HG03439 (cell line): ENCODE measurements at regions not wholly inside any gene's neighbourhood (a gene's known extent, or its start where the extent isn't known, plus 50 kb on each side); places are given as distances from the start of the nearest gene placed in this dataset.

Experiments used
- ATAC-seq: cut with Tn5 transposase; IDR thresholded peaks from one replicate; pipeline ENCODE4 v1.9.1; 2021; ENCODE audit warnings: mild to moderate bottlenecking, moderate library complexity; ENCODE audit not compliant: unreplicated experiment

DNA sequence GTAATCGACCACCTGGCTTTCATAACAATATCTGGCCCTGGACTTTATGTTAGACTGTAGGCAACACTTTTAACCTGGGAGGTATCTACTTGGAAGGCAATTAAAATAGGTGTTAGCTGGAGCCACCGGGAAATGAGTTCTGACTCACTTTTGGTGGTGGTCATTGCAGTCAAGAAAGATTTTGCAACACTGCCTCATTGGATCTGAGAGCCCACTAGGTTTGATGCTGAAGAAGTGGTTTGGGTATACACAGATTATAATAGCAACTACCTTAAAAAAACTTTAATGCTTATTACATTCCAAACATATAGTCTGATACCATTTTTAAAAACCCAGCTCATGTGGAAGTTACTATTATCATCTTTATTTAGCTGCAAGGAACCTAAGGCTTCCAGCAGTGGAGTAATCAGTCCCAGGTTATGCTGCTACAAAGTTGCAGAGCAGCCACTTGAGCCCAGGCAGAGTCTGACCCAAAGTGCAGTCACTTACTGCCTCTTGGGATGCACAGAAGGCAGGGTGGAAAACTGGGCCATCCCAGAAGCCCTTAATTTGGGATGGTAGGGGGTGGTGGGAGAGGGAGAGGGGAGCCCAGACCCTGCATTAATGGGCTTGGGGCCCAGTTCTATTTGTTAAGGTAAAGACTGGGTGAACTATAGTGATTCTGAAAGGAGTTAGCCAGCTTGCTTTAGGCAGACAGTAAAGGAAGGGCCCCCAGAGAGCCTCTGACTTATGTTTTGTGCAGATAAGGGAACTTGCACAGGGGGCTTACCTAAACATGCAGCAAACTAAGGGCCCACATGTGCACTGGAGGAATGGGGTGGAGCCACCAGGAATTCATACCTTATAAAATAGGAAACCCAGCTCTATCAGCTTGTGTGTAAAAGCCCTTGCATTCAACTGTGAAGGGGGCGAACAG, 149.4 kb downstream of the SNX19 start:
- no peak for ATAC-seq

DNA sequence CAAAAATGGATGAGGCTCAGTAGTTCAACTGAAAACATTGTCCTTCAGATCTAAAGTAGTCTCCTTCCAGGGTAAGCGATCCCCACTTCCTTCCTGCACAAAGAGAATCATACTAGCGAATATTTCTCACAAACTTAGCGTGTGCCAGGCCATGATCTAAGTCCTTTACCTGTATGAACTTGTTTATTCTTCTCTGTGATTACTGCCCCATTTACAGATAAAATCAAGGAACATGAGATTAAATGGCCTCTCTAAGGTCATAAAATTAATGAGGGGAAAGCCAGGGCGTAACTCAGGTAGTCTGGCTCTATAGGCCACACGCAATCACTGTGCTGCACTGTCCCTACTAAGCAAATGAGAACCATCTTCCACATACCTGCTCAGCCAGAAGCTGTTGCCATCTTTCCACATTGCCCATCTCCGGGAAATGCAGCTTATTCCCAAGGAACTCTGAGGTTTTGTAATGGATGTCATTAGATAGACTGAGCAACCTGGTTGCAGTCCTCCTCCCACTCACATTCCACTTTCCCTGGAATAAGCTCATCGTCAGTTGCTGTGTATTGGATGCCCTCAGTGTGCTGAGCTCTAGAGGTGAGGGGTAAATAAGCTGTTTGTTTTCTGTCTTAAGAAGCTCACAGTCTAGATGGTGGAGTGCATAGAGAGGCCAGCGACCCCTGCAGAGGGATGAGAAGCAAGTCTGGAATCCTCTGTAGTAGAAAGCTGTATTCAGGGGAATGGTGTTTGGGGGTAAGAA, 146.3 kb downstream of the SNX19 start:
- no peak for ATAC-seq

DNA sequence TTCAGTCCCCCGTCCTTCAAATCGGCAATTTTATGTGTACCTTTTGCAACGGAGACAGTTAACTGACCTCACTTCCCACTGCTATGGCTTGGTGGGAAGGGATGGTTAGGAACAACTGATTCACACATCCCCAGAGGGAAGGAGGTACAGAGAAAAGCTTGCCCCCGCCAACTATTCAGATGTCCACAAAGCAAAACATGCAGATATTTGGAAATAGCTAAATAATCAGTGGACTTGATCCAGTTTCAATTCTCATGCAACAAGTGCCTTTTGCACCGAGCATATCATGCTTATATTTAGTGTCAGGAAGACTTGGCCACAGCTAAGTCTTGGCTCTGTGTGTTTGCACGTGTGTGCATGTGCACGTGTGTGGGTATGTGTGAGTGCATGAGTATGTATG, 144.6 kb downstream of the SNX19 start:
- no peak for ATAC-seq

DNA sequence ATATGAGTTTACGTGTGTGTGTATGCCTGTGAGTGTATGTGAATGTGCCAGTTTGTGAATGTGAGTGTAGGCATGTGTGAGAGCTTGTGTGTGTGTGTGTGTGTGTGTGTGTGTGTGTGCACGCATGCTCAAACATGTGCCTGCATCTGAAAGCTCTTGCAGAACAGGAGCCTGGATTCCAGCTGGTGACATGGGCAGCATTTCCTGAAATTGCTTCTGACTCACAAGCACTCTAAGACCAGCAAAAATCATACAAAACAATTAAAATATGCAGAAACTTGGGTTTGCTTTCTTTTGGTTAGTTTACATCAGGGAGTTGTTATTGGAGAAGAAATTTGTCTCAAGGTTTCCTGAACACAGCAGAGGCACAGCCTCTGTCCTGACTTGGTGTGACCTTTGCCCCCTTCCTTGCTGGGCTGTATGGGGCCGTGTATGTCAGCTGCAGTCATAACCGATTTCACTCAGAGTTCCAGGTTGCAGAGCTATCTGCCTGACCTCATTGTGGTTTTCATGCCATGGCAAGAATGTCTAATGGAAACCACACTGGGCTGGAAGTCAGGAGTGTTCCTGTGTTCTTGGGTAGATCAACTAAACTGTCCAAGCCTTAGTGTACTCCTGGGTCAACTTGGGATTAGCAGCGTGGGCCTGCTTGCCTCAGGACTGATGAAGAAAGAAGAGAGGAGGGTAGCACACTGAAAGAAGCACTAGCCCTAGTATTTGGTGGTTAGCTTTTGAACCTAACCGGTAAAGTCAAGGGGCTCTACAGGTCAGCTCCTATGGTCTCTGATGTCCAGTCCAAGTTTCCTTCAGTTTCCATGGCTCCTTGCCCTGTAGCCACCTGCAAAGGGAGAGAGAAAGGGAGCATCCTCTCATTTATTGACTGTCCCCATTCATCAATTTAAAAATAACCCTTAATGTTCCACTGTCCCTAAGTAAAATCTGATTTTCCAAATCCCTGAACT, 143.7 kb downstream of the SNX19 start:
- no peak for ATAC-seq

DNA sequence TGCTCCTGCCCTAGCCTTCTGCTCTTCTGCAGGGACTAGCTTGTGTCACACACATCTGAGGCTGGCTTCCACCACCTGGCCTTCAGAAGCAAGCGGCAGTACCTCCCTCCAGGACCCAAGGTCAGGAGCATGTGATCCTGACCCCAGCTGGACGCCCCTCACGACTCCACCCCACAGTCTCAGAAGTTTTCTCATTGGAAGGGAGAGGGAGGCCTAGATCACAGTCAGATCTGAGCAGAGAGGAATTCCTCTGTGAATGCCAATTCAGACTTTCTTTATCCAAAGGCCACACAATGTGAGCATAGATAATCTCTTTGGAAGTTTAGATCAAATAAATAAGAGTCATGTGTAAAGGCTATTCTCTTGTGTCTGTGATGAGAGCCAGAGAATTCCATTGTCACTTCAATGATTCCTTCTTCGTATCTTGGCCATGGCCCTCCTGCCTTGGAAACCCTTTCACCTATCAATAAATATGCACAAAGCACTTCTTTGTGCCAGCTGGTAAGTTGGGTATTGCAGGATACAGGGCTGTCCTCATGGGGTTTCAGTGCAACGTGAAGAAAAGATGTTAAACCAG, 142.9 kb downstream of the SNX19 start:
- no peak for ATAC-seq

DNA sequence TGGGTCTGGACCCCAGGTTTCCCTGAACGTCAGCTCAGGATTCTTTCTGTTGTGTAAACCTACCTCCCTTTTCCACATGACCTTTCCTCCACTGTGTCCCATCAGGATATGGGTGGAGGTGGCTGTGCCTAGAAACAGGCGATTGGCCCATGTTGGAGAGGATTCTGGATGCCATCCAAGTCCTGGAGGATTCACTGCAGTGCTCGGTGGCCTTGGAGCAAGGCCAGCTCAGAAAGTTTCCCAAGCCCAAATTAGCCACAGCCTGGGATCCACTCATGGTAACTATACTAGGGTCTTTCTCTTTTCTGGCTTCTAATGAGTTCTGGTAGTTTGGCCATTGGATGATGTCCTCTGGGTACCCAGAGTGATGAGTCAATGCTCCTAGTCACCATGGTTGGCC, 141.6 kb downstream of the SNX19 start:
- ATAC-seq, result no peak

DNA sequence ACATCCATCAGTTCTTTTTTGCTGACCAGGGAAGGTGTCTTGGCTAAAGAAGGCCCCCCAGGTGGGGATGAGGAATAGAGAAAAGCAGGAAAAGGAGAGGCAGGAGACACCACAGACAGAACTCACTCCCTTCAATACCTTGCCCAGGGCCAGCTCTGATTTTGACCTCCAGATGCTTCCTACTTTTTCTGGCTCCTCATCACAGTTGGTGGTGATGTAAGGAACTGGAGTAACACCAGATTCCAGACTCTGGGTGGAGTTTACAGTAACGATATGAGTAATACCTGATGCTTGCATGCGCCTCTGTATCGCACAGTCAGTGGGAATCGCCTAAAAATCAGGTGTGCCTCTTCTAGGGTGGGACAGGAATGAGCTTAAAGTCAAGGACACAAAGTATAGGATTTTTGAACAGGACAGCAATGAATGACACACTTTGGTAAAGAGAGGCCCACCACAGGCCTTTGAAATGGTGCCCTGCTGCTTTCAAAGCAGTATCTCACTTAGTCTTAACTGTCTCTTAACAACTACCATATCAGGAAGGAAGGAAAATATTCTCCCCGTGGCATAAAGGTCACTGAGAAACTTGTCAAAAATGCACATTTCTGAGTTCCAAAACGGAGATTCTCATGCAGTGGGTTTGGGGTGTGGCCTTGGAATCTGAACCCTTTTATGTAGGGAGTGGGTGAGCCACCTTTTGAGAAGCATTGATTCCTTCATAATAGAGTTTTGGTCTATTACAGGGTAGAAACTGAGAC, 140.8 kb downstream of the SNX19 start:
- no peak for ATAC-seq

DNA sequence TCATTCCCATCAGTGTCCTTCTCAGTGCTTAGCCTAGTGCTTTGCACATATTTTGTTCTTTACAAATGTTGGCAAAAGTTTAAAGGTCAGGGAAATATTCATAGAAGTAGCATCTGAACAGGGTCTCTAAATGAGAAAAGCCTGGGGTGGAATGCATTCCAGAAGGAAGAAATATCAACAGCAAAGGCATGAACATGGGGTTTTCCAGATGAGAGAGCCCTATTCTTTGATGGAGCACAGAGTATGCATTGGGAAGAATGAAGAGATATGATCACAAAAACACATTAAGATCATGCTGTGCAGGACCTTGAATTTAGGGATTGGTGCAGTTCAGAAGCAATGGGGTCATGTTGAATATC, 140.2 kb downstream of the SNX19 start:
- ATAC-seq, result no peak

DNA sequence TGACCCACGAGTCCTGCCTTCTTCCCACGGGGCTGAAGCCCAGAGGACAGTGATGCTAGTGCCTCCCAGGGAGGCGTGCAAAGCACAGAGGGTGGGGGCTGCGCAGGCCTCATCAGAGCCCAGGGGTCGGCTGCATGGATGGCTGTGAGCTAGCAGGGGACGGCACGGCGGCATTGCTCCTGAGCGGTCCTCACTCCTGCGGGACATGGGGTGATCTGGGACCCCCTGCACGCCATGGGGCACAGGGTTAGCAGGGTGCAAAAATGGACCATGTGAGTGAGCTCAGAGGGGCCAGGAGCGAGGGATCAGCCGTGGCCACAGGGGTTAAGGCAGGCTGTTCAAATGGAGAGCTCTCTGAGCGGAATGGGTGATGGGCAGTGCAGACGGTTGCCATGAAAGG, 138.3 kb downstream of the SNX19 start:
- no peak for ATAC-seq

DNA sequence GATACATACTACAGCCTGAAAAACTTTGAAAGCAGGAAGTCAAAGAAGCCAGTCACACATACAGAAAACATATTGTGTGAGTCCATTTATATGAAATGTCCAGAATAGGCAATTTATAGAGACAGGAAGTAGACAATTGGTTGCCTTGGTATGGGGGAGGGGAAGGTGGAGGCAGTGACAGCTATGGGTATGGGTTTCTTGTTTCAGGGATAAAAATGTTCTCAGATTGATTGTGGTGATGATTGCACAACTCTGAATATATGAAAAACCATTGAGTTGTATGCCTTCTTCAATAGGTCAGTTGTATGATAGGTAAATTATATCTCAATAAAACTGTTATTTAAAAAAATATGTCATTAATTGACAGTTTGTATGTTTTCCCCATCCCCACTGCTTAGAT, 137.6 kb downstream of the SNX19 start:
- ATAC-seq, result no peak

DNA sequence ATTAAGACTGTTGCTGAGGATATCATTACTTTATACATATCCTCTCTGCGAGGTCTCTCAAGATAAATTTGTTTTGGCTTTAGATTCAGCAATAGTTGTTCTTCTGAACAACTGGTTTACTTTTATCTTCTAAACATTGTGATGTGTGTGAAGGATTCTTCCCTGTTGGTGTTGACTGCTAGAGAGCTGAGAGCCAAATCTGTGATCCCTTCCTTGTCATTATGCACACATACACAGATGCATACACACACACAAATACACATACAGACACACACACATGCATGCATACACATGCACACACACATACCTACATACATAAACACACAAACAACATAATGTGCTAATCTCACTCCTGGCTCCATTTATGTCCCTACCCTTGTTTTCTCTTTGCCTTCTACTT, 137.0 kb downstream of the SNX19 start:
- ATAC-seq, result no peak

DNA sequence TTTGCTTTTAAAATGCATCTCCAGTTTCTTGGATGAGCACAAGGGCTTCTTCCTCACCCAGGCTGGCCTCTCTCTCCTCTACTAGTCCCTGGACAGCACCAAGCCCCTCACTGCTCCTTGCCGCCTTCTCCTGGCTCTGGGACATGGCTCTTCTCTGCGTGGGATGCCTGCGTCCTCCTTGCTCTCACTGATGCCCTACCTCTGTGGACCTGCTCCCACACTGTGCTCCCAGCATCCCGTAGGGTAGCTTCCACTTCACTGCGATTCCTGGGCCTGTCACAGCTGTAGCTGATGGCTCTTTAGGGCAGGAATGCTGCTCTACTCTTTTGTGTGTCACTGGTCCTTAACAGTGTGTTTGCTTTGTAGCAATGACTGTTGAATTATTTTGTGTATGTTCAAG, 136.3 kb downstream of the SNX19 start:
- no peak for ATAC-seq

DNA sequence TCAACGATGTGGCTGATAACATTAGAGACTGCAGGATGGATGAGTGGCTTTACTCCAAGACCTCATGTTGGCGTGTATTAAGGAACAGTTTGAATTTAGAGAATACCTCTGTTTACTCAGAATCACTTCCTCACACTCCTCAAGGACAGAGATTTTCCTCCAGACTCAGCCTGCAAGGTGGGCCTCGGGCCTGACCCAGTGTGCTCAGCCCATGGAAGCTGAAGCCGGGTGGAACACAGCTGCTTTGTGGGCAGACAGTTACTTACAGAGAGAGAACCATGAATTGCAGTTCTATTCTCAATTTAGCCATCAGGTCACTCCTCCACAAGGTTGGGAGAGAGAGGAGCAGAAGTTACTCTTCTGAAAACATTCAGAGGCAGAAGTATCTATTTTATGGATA, 135.8 kb downstream of the SNX19 start:
- no peak for ATAC-seq

DNA sequence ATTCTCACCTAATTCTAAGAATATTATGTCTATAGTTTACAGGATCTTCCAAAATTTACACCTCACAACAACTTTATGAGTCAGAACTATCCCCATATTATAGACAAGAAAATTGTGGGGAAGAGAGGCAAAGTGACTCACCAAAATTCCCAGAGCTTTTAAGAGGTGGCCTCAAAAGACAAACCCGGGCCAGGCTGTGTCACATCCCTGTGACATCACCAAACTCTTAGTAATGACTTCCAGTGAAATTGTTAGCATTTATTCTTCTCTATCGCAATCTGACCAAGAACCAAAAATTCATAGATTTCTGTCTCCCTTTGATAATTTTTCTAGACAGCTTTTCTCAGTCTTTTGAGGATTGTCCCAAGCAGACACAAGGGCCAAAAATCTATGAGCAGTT, 134.3 kb downstream of the SNX19 start:
- ATAC-seq, result no peak

DNA sequence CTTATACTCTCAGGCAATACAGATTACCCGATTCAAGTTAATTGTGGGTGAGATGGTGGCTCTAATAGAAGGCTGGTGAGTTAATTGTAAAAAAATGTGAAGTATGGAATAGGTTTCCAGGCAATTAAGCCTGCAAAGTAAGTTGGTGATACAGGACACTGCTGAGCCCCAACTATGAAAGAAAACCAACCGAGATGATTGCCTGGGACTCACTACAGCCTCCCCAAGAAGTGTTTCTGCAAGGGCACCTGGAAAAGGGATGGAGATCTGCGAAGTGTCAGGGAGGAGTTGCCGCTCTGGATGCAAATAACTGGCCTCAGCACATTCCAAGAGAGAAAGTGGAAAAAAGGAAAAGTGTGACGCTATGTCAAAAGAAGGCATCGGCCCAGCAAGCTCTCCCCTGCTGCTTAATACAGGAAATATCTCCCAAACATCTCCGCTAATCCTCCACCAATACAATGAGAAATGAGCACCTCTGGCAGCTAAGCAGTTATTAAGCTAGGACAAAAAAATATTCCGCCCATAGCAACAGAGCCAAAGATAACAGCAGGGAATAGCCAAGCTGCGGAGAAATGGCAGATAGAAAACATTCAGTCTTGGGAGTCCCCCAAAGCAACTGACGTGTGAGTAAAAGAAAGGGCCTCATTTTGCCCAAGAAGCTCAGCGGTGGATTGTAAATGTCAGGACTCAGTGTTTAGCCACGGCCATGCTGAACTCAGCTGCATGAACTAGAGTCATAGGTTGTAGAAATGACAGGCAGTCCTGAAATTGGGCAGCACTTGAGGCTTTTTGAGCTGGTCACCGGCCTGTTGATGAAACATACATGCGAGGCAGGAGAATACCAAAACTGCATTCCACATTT, 133.7 kb downstream of the SNX19 start:
- ATAC-seq, result no peak

DNA sequence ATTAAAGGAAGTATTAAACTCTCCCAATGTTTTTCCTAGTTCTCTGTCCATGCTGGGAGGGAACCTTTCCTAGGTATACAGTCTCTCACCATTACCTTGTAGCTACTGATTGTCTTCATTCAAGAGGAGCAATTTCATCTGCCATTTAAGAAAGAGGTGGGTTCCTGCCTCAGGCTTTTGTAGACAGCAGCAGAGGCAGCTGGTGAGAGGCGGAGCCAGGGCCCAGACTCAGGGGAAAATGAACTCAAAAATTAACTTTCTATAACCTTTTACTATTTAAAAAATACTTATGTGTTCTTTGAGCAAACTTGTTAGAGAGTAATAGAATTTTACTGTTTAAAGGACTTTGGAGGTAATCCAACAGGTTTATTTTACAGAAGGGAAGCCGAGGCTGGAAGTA, 133.0 kb downstream of the SNX19 start:
- no peak for ATAC-seq

DNA sequence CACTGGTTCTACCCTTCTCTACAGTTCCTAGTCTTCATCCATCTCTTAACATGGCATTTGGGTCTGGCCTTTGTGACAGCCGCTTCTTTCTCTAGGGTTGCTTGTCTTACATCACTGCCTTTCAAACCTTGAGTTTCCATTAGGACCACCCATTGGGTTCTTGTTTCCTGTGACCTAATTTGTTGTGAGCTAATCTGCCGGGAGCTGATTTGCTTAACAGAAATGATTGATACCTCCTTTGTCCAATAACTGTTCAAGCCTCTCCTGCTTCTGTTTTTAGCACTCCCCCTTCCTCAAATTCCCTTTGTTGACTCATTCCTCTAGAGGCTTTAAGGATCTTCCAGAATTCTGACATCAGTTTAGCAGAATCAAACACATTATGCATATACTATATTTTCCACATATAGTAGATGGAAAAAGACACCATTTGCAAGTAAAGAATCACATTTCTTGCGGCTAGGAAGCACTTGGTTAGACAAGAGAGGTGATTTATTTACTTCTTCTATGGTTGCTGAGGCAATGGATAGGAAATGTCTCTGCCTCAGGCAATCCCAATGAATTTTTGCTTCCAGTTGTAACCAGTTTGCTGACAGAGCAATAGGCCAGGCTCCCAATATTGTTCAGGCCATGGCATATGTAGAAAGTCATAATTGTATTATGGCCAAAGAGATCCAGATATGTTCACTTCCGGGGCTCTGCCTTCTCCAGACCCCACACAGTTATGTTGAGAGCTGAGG, 130.7 kb downstream of the SNX19 start:
- ATAC-seq, result no peak

DNA sequence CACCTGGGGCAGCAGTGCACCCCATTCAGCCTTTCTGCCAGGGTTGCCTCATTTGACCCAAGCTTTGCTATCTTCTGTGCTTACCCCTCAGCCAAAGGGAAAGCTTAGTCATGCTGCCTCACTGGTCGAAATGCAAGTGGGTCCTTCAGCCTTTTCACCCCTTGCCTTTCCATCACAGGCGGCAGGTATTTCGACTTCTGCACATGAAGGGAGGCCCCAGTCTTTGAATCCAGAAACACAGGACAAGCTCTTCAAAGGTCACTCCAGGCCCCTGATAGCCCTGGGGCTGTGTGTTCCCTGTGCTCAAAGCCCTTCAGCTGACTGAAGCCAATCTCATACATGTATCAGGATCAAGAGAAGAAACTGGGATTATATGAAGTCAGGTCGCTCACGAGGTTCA, 129.7 kb downstream of the SNX19 start:
- ATAC-seq, result no peak
